ENCODE measurements at regions not wholly inside any gene's neighbourhood (a gene's known extent, or its start where the extent isn't known, plus 50 kb on each side); places are given as distances from the start of the nearest gene placed in this dataset.
"Not testable (repeated sequence)": the region's sequence is repeated elsewhere in the genome, so short reads cannot be mapped to it uniquely, and the experiment has no call there.

GRCh38 chr7:50851891-50852290 lies 69.2 kb upstream of the GRB10 start:
- Histone ChIP-seq H3K27me3 (ENCODE audit: insufficient read depth, low read depth) (no peaks in the 10 kb centered on the region), H3K4me1 (ENCODE audit: low read depth, poor library complexity, severe bottlenecking) (no peaks in the 10 kb centered on the region), H3K79me2 (ENCODE audit: insufficient read depth, low read depth) (no peaks in the 10 kb centered on the region), H3K4me2 (no peak overlapping the region), H3K4me3 (IDR thresholded peaks at IDR 0.05; ENCODE audit: insufficient read depth, low read depth, low read length) (no peak overlapping the region), H3K9ac (no peak overlapping the region), H3K36me3 (ENCODE audit: insufficient read depth) (no peaks in the 10 kb centered on the region), H3K27ac (no peak overlapping the region), H2AFZ (ENCODE audit: low read depth) (no peak overlapping the region), H4K20me1 (ENCODE audit: insufficient read depth) (no peaks in the 10 kb centered on the region)
- TF ChIP-seq CTCF (conservative IDR thresholded peaks at IDR 0.05; ENCODE audit: low read depth, low read length), result no peak

GRCh38 chr7:50851451-50851850 lies 68.8 kb upstream of the GRB10 start:
- Histone ChIP-seq H3K27ac (no peak overlapping the region), H3K27me3 (ENCODE audit: insufficient read depth, low read depth) (no peaks in the 10 kb centered on the region), H3K4me3 (IDR thresholded peaks at IDR 0.05; ENCODE audit: insufficient read depth, low read depth, low read length) (no peak overlapping the region), H4K20me1 (ENCODE audit: insufficient read depth) (no peaks in the 10 kb centered on the region), H3K4me1 (ENCODE audit: low read depth, poor library complexity, severe bottlenecking) (no peaks in the 10 kb centered on the region), H3K9ac (no peak overlapping the region), H3K4me2 (no peak overlapping the region), H3K36me3 (ENCODE audit: insufficient read depth) (no peaks in the 10 kb centered on the region), H2AFZ (ENCODE audit: low read depth) (no peak overlapping the region), H3K79me2 (ENCODE audit: insufficient read depth, low read depth) (no peaks in the 10 kb centered on the region)
- no peak for TF ChIP-seq CTCF (conservative IDR thresholded peaks at IDR 0.05; ENCODE audit: low read depth, low read length)

- Histone ChIP-seq H3K79me2 (ENCODE audit: insufficient read depth, low read depth) (no peaks in the 10 kb centered on the region), H3K4me2 (no peak overlapping the region), H3K9ac (no peak overlapping the region), H3K27me3 (ENCODE audit: insufficient read depth, low read depth) (no peaks in the 10 kb centered on the region), H3K4me3 (IDR thresholded peaks at IDR 0.05; ENCODE audit: insufficient read depth, low read depth, low read length) (no peak overlapping the region), H3K27ac (no peak overlapping the region), H2AFZ (ENCODE audit: low read depth) (no peak overlapping the region), H3K4me1 (ENCODE audit: low read depth, poor library complexity, severe bottlenecking) (no peaks in the 10 kb centered on the region), H4K20me1 (ENCODE audit: insufficient read depth) (no peaks in the 10 kb centered on the region), H3K36me3 (ENCODE audit: insufficient read depth) (no peaks in the 10 kb centered on the region)
- TF ChIP-seq CTCF (conservative IDR thresholded peaks at IDR 0.05; ENCODE audit: low read depth, low read length), result no peak
Measured at GRCh38 chr7:50849991-50850390, 67.3 kb upstream of the GRB10 start.

- H4K20me1 ChIP-seq (ENCODE audit: insufficient read depth), result no peaks in the 10 kb centered on the region
- no peaks in the 10 kb centered on the region for H3K4me1 ChIP-seq (ENCODE audit: low read depth, poor library complexity, severe bottlenecking)
- no peaks in the 10 kb centered on the region for H3K79me2 ChIP-seq (ENCODE audit: insufficient read depth, low read depth)
- H3K4me3 ChIP-seq (IDR thresholded peaks at IDR 0.05; ENCODE audit: insufficient read depth, low read depth, low read length), result no peak overlapping the region
- no peaks in the 10 kb centered on the region for H3K27me3 ChIP-seq (ENCODE audit: insufficient read depth, low read depth)
- H3K27ac ChIP-seq, result no peak overlapping the region
- no peak for TF ChIP-seq CTCF (conservative IDR thresholded peaks at IDR 0.05; ENCODE audit: low read depth, low read length)
- H2AFZ ChIP-seq (ENCODE audit: low read depth), result no peak overlapping the region
- H3K9ac ChIP-seq, result no peak overlapping the region
- no peaks in the 10 kb centered on the region for H3K36me3 ChIP-seq (ENCODE audit: insufficient read depth)
- no peak overlapping the region for H3K4me2 ChIP-seq
Measured at GRCh38 chr7:50848203-50848602, 65.5 kb upstream of the GRB10 start.

- not testable (repeated sequence) for H3K79me2 ChIP-seq (ENCODE audit: insufficient read depth, low read depth); H3K4me1 ChIP-seq (ENCODE audit: low read depth, poor library complexity, severe bottlenecking); H3K36me3 ChIP-seq (ENCODE audit: insufficient read depth); H3K4me2 ChIP-seq; H3K27ac ChIP-seq; H3K27me3 ChIP-seq (ENCODE audit: insufficient read depth, low read depth); H3K9ac ChIP-seq; H2AFZ ChIP-seq (ENCODE audit: low read depth); H4K20me1 ChIP-seq (ENCODE audit: insufficient read depth); H3K4me3 ChIP-seq (IDR thresholded peaks at IDR 0.05; ENCODE audit: insufficient read depth, low read depth, low read length)
Measured at GRCh38 chr7:50844861-50845260, 62.2 kb upstream of the GRB10 start.
